Neural cell (in vitro differentiated cells): ENCODE measurements at regions not wholly inside any gene's neighbourhood (a gene's known extent, or its start where the extent isn't known, plus 50 kb on each side); places are given as distances from the start of the nearest gene placed in this dataset.

Experiments
- H2AFZ ChIP-seq: fragments of 200-600, 300-800 bp; sonication (generic), shearing (Covaris generic); 2 replicates; pipeline ENCODE4 v1.6.0; 2014; ENCODE audit warnings: low read depth, mild to moderate bottlenecking, antibody characterized with exemption, low read length, moderate library complexity
- H3F3A ChIP-seq: fragments of 200-600 bp; shearing (Covaris generic); 2 replicates; pipeline ENCODE4 v1.6.1; 2016; ENCODE audit warnings: mild to moderate bottlenecking, moderate library complexity, mixed read lengths, antibody characterized with exemption, low read length; ENCODE audit not compliant: insufficient read depth, poor library complexity, severe bottlenecking
- H3K27ac ChIP-seq: fragments of 200-600, 300-800 bp; sonication (generic), shearing (Covaris generic); 2 replicates; pipeline ENCODE4 v1.5.1; 2014; ENCODE audit warnings: mild to moderate bottlenecking, low read length, moderate library complexity
- H3K27me3 ChIP-seq: fragments of 300-800, 200-600 bp; sonication (generic), shearing (Covaris generic); 2 replicates; pipeline ENCODE4 v1.6.0; 2014; ENCODE audit warnings: mild to moderate bottlenecking, low read depth, low read length, moderate library complexity; ENCODE audit not compliant: insufficient read depth
- H3K36me3 ChIP-seq: fragments of 300-800, 200-600 bp; sonication (generic), shearing (Covaris generic); 2 replicates; pipeline ENCODE4 v1.5.1; 2014; ENCODE audit warnings: mild to moderate bottlenecking, antibody characterized with exemption, low read length, moderate library complexity; ENCODE audit not compliant: insufficient read depth
- H3K4me2 ChIP-seq: fragments of 300-800, 200-600 bp; sonication (generic), shearing (Covaris generic); 2 replicates; pipeline ENCODE4 v1.6.0; 2014; ENCODE audit warnings: mild to moderate bottlenecking, low read length
- H3K4me3 ChIP-seq: fragments of 300-800, 200-600 bp; sonication (generic), shearing (Covaris generic); 2 replicates; pipeline ENCODE4 v1.5.1; 2014; ENCODE audit warnings: mild to moderate bottlenecking, low read length, moderate library complexity
- H3K79me2 ChIP-seq: fragments of 200-600 bp; shearing (Covaris generic); replicated peaks from 2 replicates; pipeline ENCODE4 v1.6.0; 2014; ENCODE audit warnings: mild to moderate bottlenecking, low read length, moderate library complexity; ENCODE audit not compliant: insufficient read depth
- H3K9ac ChIP-seq: fragments of 300-800, 200-600 bp; sonication (generic), shearing (Covaris generic); 2 replicates; pipeline ENCODE4 v1.6.1; 2016; ENCODE audit warnings: mild to moderate bottlenecking, low read length, mixed read lengths
- H3K9me2 ChIP-seq: fragments of 200-600 bp; shearing (Covaris generic); 2 replicates; pipeline ENCODE4 v1.6.1; 2016; ENCODE audit warnings: mild to moderate bottlenecking, low read length, mixed read lengths; ENCODE audit not compliant: insufficient read depth
- H3K9me3 ChIP-seq: fragments of 200-600, 300-800 bp; sonication (generic), shearing (Covaris generic); 2 replicates; pipeline ENCODE4 v1.6.1; 2016; ENCODE audit warnings: mild to moderate bottlenecking, mixed run types, low read length, moderate library complexity, mixed read lengths
- H4K20me1 ChIP-seq: fragments of 200-600 bp; shearing (Covaris generic); 2 replicates; pipeline ENCODE4 v1.6.1; 2016; ENCODE audit warnings: mild to moderate bottlenecking, mixed run types; ENCODE audit not compliant: insufficient read depth
- CTCF ChIP-seq: fragments of 450-650 bp; IDR thresholded peaks from 2 replicates; pipeline ENCODE4 v1.5.1; 2014; ENCODE audit warnings: antibody characterized with exemption, mild to moderate bottlenecking, moderate library complexity; ENCODE audit not compliant: poor library complexity, severe bottlenecking
- EP300 ChIP-seq: fragments of 450-650 bp; conservative IDR thresholded peaks from 2 replicates; pipeline ENCODE4 v1.6.1; 2014; ENCODE audit warnings: antibody characterized with exemption, mild to moderate bottlenecking, moderate library complexity; ENCODE audit not compliant: poor library complexity, severe bottlenecking
- EZH2 ChIP-seq: fragments of 200-600, 300-800 bp; shearing (Covaris generic), sonication (generic); IDR thresholded peaks from 2 replicates; pipeline ENCODE4 v1.6.1; 2014; ENCODE audit warnings: antibody characterized with exemption, low read length, borderline replicate concordance, mild to moderate bottlenecking; ENCODE audit not compliant: insufficient read depth, poor library complexity, severe bottlenecking
- MXI1 ChIP-seq: fragments of 450-650 bp; conservative IDR thresholded peaks from 2 replicates; pipeline ENCODE4 v1.6.1; 2014; ENCODE audit warnings: antibody characterized with exemption, mild to moderate bottlenecking; ENCODE audit not compliant: poor library complexity, severe bottlenecking
- POLR2AphosphoS5 ChIP-seq: IDR thresholded peaks from 2 replicates; pipeline ENCODE4 v1.6.1; 2012
- RAD21 ChIP-seq: fragments of 450-650 bp; conservative IDR thresholded peaks from 2 replicates; pipeline ENCODE4 v1.6.1; 2014; ENCODE audit warnings: antibody characterized with exemption, mild to moderate bottlenecking, moderate library complexity
- REST ChIP-seq: IDR thresholded peaks from 2 replicates; pipeline ENCODE4 v1.6.1; 2012; ENCODE audit warnings: borderline replicate concordance
- SMC3 ChIP-seq: fragments of 450-650 bp; conservative IDR thresholded peaks from 2 replicates; pipeline ENCODE4 v1.6.1; 2014; ENCODE audit warnings: antibody characterized with exemption, mild to moderate bottlenecking, moderate library complexity; ENCODE audit not compliant: poor library complexity
- TAF1 ChIP-seq: IDR thresholded peaks from 2 replicates; pipeline ENCODE4 v1.6.1; 2012; ENCODE audit warnings: low read depth

- Histone ChIP-seq H3K36me3 (no peaks in the 10 kb centered on the region), H3K27ac (peak overlapping the region; percentile 16), H2AFZ (peak overlapping the region; percentile 34), H3K9ac (peak overlapping the region; percentile 20), H3K9me3 (no peaks in the 10 kb centered on the region), H3K27me3 (no peaks in the 10 kb centered on the region), H3F3A (no peaks in the 10 kb centered on the region), H3K79me2 (no peaks in the 10 kb centered on the region), H3K4me3 (peak overlapping the region; percentile 44), H4K20me1 (no peaks in the 10 kb centered on the region), H3K9me2 (no peaks in the 10 kb centered on the region), H3K4me2 (peak overlapping the region; percentile 46)
- TF ChIP-seq SMC3 (peak; percentile 96), RAD21 (peak; percentile 97), POLR2AphosphoS5 (no peak), CTCF (peak; percentile 96), MXI1 (no peak), EP300 (no peak)
Measured at GRCh38 chr4:18593297-18594002, 571.9 kb upstream of the LCORL start.

GRCh38 chr4:18582841-18583240 is 561.3 kb upstream of the LCORL start:
- Histone ChIP-seq H3K9ac (no peak overlapping the region), H2AFZ (no peak overlapping the region), H3K79me2 (no peaks in the 10 kb centered on the region), H3K4me2 (no peak overlapping the region), H3K36me3 (no peaks in the 10 kb centered on the region), H3K4me3 (no peak overlapping the region), H4K20me1 (no peaks in the 10 kb centered on the region), H3K9me3 (no peaks in the 10 kb centered on the region), H3K9me2 (no peaks in the 10 kb centered on the region), H3F3A (no peaks in the 10 kb centered on the region), H3K27ac (no peak overlapping the region), H3K27me3 (no peaks in the 10 kb centered on the region)
- no peak for TF ChIP-seq CTCF

GRCh38 chr4:18578307-18578706 is 556.8 kb upstream of the LCORL start:
- Histone ChIP-seq H3K9ac (no peak overlapping the region), H2AFZ (no peak overlapping the region), H3K36me3 (no peaks in the 10 kb centered on the region), H3K27ac (no peak overlapping the region), H3K9me3 (no peaks in the 10 kb centered on the region), H3K4me2 (no peak overlapping the region), H3K9me2 (no peaks in the 10 kb centered on the region), H3K27me3 (no peaks in the 10 kb centered on the region), H4K20me1 (no peaks in the 10 kb centered on the region), H3K4me3 (no peak overlapping the region), H3F3A (no peaks in the 10 kb centered on the region), H3K79me2 (no peaks in the 10 kb centered on the region)
- no peak for TF ChIP-seq TAF1
- no peak for TF ChIP-seq REST
- TF ChIP-seq RAD21: no peak
- no peak for TF ChIP-seq EZH2
- no peak for TF ChIP-seq SMC3
- TF ChIP-seq EP300: no peak
- no peak for TF ChIP-seq MXI1
- no peak for TF ChIP-seq POLR2AphosphoS5
- no peak for TF ChIP-seq CTCF
